WTC11 (cell line): ENCODE measurements at regions not wholly inside any gene's neighbourhood (a gene's known extent, or its start where the extent isn't known, plus 50 kb on each side); places are given as distances from the start of the nearest gene placed in this dataset.

ENCODE experiments used
- ATAC-seq: fragments of 200-7000 bp; cut with Tn5 transposase; 2 replicates; pipeline ENCODE4 v1.10.0; 2021; ENCODE audit warnings: mild to moderate bottlenecking, moderate library complexity
- CTCF ChIA-PET: fragments of 300-600 bp; sonication (Branson Sonifier 250); formaldehyde crosslinking; loops from one replicate; lab custom pipeline; 2021; ENCODE audit warnings: antibody characterized with exemption; lab: Charles Lee
- POLR2A ChIA-PET: fragments of 350-600 bp; sonication (Branson Sonifier 250); formaldehyde crosslinking; loops from one replicate; lab custom pipeline; 2021; ENCODE audit warnings: antibody characterized with exemption; lab: Charles Lee
- DNase-seq: peaks from one replicate; pipeline ENCODE4 v3.0.0; 2021; ENCODE audit warnings: low spot score
- H3K27ac Mint-ChIP-seq: 2 replicates; pipeline ENCODE4 v1.8.0; 2021; ENCODE audit warnings: mixed read lengths
- H3K27me3 Mint-ChIP-seq: 2 replicates; pipeline ENCODE4 v1.8.0; 2021; ENCODE audit warnings: low read depth, mild to moderate bottlenecking, moderate library complexity, mixed read lengths
- H3K36me3 Mint-ChIP-seq: 2 replicates; pipeline ENCODE4 v1.8.0; 2021; ENCODE audit warnings: mixed read lengths
- H3K4me1 Mint-ChIP-seq: 2 replicates; pipeline ENCODE4 v1.8.0; 2022; ENCODE audit warnings: mixed read lengths
- H3K4me3 Mint-ChIP-seq: 2 replicates; pipeline ENCODE4 v1.8.0; 2021; ENCODE audit warnings: mild to moderate bottlenecking, moderate library complexity, mixed read lengths
- H3K9me3 Mint-ChIP-seq: 2 replicates; pipeline ENCODE4 v1.8.0; 2021; ENCODE audit warnings: mixed read lengths
- ARID4B ChIP-seq: sonication (generic); formaldehyde crosslinking; IDR thresholded peaks from 2 replicates; pipeline ENCODE4 v1.8.0; 2023; ENCODE audit warnings: missing genetic modification reagents, mild to moderate bottlenecking, borderline replicate concordance
- ATF1 ChIP-seq: sonication (generic); formaldehyde crosslinking; IDR thresholded peaks from 2 replicates; pipeline ENCODE4 v1.8.1; 2023; ENCODE audit warnings: mild to moderate bottlenecking, moderate library complexity, missing genetic modification reagents
- CDX4 ChIP-seq: fragments of 250-450 bp; sonication (Bioruptor Pico); IDR thresholded peaks from 2 replicates; pipeline ENCODE4 v1.9.0; 2021; ENCODE audit warnings: moderate library complexity, mild to moderate bottlenecking, inconsistent platforms, borderline replicate concordance
- ERG ChIP-seq: fragments of 250-450 bp; sonication (Bioruptor Pico); IDR thresholded peaks from 2 replicates; pipeline ENCODE4 v1.8.0; 2021; ENCODE audit warnings: mild to moderate bottlenecking
- ESRRA ChIP-seq: sonication (generic); formaldehyde crosslinking; IDR thresholded peaks from 2 replicates; pipeline ENCODE4 v1.8.1; 2022; ENCODE audit warnings: mild to moderate bottlenecking, missing genetic modification reagents, borderline replicate concordance
- ETV6 ChIP-seq: sonication (generic); formaldehyde crosslinking; IDR thresholded peaks from 2 replicates; pipeline ENCODE4 v1.8.1; 2022; ENCODE audit warnings: mild to moderate bottlenecking, missing genetic modification reagents
- FOXK1 ChIP-seq: sonication (generic); formaldehyde crosslinking; IDR thresholded peaks from 2 replicates; pipeline ENCODE4 v1.8.0; 2022; ENCODE audit warnings: mild to moderate bottlenecking, moderate library complexity, missing genetic modification reagents
- NR2C2 ChIP-seq: sonication (generic); formaldehyde crosslinking; IDR thresholded peaks from 2 replicates; pipeline ENCODE4 v1.8.0; 2022; ENCODE audit warnings: mild to moderate bottlenecking, missing genetic modification reagents
- OVOL2 ChIP-seq: fragments of 250-450 bp; sonication (Bioruptor Pico); IDR thresholded peaks from 2 replicates; pipeline ENCODE4 v1.9.0; 2021; ENCODE audit warnings: mild to moderate bottlenecking, borderline replicate concordance
- PRDM15 ChIP-seq: sonication (generic); formaldehyde crosslinking; IDR thresholded peaks from 2 replicates; pipeline ENCODE4 v1.8.0; 2022; ENCODE audit warnings: missing genetic modification reagents
- TCF7 ChIP-seq: sonication (generic); formaldehyde crosslinking; IDR thresholded peaks from 2 replicates; pipeline ENCODE4 v1.8.0; 2022; ENCODE audit warnings: mild to moderate bottlenecking, low read depth, missing genetic modification reagents, moderate library complexity
- TEAD1 ChIP-seq: sonication (generic); formaldehyde crosslinking; IDR thresholded peaks from 2 replicates; pipeline ENCODE4 v1.8.0; 2022; ENCODE audit warnings: mild to moderate bottlenecking, missing genetic modification reagents
- ZBTB43 ChIP-seq: sonication (generic); formaldehyde crosslinking; IDR thresholded peaks from 2 replicates; pipeline ENCODE4 v1.8.1; 2023; ENCODE audit warnings: mild to moderate bottlenecking, missing genetic modification reagents
- ZNF138 ChIP-seq: sonication (generic); formaldehyde crosslinking; conservative IDR thresholded peaks from 2 replicates; pipeline ENCODE4 v1.8.1; 2022; ENCODE audit warnings: mild to moderate bottlenecking, moderate library complexity, missing genetic modification reagents
- TF ChIP-seq, protein P1 (sequence below): sonication (generic); formaldehyde crosslinking; IDR thresholded peaks from 2 replicates; pipeline ENCODE4 v1.8.0; 2022; ENCODE audit warnings: mild to moderate bottlenecking, missing genetic modification reagents
- TF ChIP-seq, protein P2 (sequence below): fragments of 250-450 bp; sonication (Bioruptor Pico); IDR thresholded peaks from 2 replicates; pipeline ENCODE4 v1.9.0; 2021; ENCODE audit warnings: mild to moderate bottlenecking, borderline replicate concordance

GRCh38 chr6:88370127-88370710 lies 204.1 kb upstream of the CNR1 start:
- H3K4me3 Mint-ChIP-seq, result no peak overlapping the region
- DNase-seq (no peak), ATAC-seq (no peak)
- H3K4me1 Mint-ChIP-seq, result peaks cover 3% of the 10 kb centered on the region
- peaks cover 3% of the 10 kb centered on the region; the same call in 1 of the 2 replicates for H3K9me3 Mint-ChIP-seq
- CTCF ChIA-PET, result no interaction called here
- TF ChIP-seq ESRRA (CRISPR knock-in tag) (no peak), CDX4 (no peak), ARID4B (CRISPR knock-in tag) (no peak), PRDM15 (CRISPR knock-in tag) (no peak), FOXK1 (no peak), TEAD1 (CRISPR knock-in tag) (no peak), TCF7 (CRISPR knock-in tag) (no peak), ZNF138 (CRISPR knock-in tag) (no peak), ETV6 (CRISPR knock-in tag) (no peak), ATF1 (CRISPR knock-in tag) (no peak), NR2C2 (CRISPR knock-in tag) (no peak), ERG (no peak), ZBTB43 (no peak), OVOL2 (CRISPR knock-in tag) (no peak)
- TF ChIP-seq, protein P1, sequence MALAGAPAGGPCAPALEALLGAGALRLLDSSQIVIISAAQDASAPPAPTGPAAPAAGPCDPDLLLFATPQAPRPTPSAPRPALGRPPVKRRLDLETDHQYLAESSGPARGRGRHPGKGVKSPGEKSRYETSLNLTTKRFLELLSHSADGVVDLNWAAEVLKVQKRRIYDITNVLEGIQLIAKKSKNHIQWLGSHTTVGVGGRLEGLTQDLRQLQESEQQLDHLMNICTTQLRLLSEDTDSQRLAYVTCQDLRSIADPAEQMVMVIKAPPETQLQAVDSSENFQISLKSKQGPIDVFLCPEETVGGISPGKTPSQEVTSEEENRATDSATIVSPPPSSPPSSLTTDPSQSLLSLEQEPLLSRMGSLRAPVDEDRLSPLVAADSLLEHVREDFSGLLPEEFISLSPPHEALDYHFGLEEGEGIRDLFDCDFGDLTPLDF (CRISPR knock-in tag), result no peak
- TF ChIP-seq, protein P2, sequence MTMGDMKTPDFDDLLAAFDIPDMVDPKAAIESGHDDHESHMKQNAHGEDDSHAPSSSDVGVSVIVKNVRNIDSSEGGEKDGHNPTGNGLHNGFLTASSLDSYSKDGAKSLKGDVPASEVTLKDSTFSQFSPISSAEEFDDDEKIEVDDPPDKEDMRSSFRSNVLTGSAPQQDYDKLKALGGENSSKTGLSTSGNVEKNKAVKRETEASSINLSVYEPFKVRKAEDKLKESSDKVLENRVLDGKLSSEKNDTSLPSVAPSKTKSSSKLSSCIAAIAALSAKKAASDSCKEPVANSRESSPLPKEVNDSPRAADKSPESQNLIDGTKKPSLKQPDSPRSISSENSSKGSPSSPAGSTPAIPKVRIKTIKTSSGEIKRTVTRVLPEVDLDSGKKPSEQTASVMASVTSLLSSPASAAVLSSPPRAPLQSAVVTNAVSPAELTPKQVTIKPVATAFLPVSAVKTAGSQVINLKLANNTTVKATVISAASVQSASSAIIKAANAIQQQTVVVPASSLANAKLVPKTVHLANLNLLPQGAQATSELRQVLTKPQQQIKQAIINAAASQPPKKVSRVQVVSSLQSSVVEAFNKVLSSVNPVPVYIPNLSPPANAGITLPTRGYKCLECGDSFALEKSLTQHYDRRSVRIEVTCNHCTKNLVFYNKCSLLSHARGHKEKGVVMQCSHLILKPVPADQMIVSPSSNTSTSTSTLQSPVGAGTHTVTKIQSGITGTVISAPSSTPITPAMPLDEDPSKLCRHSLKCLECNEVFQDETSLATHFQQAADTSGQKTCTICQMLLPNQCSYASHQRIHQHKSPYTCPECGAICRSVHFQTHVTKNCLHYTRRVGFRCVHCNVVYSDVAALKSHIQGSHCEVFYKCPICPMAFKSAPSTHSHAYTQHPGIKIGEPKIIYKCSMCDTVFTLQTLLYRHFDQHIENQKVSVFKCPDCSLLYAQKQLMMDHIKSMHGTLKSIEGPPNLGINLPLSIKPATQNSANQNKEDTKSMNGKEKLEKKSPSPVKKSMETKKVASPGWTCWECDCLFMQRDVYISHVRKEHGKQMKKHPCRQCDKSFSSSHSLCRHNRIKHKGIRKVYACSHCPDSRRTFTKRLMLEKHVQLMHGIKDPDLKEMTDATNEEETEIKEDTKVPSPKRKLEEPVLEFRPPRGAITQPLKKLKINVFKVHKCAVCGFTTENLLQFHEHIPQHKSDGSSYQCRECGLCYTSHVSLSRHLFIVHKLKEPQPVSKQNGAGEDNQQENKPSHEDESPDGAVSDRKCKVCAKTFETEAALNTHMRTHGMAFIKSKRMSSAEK (CRISPR knock-in tag), result no peak
- POLR2A ChIA-PET, result no interaction called here
- H3K27ac Mint-ChIP-seq, result no peak overlapping the region
- H3K27me3 Mint-ChIP-seq, result no peaks in the 10 kb centered on the region; the same call in 1 of the 2 replicates
- H3K36me3 Mint-ChIP-seq, result no peaks in the 10 kb centered on the region
